NCI-H1092 treated with DMSO at 0.1 percent for 48 hours (cell line): ENCODE measurements at regions not wholly inside any gene's neighbourhood (a gene's known extent, or its start where the extent isn't known, plus 50 kb on each side); places are given as distances from the start of the nearest gene placed in this dataset.
"Not testable (repeated sequence)": the region's sequence is repeated elsewhere in the genome, so short reads cannot be mapped to it uniquely, and the experiment has no call there.

Source experiments
- DNase-seq: peaks from one replicate; lab custom pipeline; 2025; lab: John Stamatoyannopoulos, UW

DNA sequence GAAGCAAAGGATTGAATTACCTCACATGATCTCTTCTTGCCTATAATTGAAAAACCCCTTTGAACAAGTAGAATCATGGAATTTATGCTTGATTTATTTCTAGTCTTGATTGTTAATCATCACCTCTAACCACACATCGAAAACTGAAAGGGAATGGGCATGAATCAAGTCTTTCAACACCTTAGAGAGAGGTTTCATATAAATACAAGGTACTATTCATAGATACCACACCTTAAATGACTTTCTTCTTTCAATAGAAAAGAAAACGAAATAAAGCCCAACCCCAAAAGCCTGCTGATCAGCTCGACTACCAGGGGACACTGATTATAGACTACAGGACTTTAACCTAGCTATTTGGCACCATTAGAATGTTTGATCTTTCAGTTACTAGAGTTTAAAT, 128.6 kb upstream of the PTPRZ1 start:
- no peak for DNase-seq

DNA sequence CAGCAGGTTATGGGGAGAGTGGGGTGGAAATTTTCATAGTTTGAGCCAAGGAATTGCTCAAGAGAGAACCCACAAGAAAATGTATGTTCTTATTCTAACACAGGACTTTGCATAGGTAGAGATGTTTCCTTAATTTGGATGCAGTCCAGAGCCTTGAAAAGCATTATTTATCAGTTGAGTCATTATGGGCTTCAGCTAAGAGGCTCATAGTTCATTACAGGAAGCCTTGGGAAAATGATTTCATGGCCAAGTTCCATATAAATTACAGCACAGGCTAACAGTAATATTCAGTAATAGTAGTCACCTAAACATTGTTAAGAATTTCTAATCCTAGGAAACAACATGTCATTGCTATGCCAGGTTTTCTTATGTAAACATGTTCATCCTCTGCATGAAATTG, 131.1 kb upstream of the PTPRZ1 start:
- DNase-seq = no peak

DNA sequence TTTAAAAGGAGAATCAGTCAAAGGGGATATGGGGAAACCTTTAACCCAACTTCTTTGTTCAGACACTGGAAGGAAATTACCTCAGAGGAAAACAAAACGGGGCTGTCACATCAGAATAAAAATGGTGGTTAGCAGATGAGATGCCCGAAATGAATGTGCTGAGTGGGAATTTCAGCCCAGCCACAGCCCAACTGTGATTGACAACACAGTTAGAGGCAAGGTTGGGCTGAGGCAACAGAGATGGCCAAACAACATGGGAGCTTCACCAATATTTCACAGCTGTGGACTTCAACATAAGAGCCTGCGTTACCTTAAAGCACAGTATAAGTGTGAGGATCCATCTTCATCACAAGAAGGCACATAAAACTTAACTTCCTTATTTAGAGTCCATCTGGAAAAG, 133.5 kb upstream of the PTPRZ1 start:
- DNase-seq = no peak

DNA sequence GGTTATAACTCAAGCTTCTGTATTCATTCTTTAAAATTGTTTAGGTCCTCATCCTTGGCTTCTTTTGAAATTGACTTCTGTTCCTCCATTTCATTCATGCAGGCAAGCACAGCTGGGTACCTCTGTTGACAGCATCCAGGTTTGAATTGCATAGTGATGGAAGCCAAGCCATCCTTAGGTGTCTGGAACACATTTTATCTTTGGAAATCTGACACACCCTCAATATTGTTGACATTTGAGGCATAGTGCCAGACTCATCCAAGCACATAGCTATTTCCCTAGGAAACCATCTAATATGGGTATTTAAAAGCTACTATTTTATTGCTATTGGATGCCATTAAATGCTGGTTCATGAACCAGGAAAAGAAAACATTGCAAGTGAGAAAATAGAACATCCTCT, 142.1 kb upstream of the PTPRZ1 start:
- DNase-seq = peak; percentile 12

DNA sequence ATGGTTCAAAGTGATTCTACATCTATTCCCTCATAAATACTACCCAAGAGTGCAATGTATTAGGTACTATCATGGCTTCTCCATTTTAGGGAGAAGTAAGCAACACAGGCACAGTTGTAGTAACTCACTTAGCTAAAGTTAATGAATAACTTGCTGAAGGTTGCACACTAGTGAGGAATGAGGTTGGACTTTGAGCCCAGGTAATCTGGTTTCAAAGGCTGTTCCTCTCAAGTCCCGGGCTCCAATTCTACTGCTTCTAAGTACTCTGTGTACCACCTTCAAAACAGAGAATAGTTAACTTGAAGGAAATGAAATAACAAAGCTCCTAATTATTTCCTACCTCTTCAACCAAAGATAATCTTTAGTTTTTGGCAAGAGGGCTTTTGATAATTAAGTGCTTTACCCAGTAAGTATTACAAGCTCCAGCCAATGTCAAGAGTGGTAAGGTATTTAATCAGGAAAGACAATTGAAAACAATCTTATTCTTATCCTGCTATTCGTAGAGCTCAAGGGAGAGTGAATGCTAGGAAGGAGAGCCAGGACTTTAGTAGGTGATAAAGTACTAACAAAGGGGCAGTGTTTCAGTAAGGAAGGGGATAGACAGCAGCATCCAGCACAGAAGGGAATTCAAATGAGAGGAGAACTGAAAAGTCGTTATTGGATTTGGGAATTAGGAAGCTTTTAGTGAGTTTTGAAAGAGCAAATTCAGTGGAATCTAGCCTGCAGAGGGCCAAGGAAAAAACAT, 158.2 kb upstream of the PTPRZ1 start:
- no peak for DNase-seq

DNA sequence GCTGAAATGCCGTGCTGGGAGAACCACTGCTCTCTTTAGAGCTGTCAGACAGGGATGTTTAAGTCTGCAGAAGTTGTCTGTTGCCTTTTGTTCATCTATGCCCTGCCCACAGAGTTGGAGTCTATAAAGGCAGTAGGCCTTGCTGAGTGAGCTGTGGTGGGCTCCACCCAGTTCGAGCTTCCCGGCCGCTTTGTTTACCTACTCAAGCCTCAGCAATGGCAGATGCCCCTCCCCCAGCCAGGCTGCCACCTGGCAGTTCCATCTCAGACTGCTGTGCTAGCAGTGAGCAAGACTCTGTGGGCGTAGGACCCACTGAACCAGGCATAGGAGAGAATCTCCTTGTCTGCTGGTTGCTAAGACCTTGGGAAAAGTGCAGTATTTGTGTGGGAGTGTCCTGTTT, 160.0 kb upstream of the PTPRZ1 start:
- not testable (repeated sequence) for DNase-seq

DNA sequence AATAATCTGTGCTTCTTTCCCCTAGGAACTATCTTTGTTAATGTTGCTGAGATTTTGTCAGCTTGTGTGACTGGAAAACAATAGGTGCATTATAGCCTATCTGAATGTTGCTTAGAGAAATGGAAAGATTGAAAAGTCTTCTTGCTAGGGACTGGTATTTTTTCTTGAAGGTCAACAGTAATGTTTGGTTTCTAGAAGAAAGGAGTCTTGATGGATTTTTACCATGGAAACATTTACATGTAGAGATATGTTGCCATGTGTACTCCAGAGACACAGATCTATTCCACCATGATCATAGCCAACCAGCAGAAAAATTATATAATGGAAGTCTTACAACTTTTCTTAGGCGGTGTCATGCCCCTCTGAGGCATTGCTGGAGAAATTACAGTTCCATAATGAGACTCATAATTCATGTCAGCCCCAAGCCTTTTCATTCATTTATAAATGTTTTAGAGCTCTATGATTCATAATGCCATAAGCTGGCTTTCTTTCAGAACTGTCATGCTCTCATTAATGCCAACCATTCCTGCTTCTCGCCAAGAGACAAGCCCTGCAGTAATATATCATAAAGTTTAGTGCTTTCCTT, 175.1 kb upstream of the PTPRZ1 start:
- DNase-seq = no peak

DNA sequence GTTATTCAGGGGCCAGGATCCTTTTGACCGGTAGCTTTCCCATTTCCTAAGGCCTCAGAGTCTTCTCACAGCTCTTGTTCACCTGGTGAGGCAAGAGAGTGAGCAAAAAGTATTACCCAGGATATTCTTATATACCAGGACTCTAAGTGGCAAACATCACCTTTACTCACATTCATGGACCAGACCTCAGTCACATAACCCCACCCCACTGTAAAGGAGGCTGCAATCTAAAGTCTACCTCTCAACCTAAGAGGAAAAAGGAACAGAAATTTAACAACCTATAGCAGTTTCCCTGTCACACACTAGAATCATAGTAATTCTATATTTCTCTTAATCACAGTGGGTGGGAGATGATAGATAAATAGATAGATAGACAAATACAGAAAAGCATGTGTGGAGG, 176.0 kb upstream of the PTPRZ1 start:
- no peak for DNase-seq

DNA sequence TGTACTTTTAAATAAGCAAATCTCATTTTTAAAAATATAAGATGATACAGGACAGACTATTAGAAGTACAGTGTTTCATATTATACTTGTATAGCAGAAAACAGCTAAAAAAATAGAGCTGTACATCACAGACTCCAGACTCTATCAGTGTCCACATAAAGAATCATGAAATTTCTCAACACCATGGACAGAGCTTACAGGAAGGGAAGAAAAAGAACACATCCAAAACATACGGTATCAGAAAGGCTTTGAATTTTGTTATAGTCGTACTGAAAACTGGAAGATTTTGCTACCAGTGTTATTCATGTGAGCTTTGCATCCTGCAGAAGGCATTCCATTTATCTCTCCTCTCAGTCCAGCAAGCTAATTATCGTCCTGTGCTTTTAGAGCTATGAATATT, 183.2 kb upstream of the PTPRZ1 start:
- no peak for DNase-seq

DNA sequence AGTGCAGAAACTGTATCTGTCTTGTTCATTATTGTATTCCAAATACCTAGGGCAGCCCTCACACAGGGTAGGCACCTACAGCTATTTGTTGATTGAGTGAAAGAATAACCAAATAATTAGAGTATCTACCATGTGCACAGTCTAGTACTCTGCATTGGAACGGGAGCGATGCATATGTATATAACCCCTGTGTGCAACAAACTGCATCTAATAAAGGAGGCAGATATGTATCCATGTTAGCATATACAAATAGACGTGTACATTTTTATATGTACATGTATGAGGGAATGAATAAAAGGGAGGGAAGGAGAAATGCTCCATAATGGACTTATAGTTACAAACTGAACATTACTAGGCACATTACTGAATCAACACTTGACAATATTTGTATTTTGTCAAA, 191.3 kb upstream of the PTPRZ1 start:
- no peak for DNase-seq

DNA sequence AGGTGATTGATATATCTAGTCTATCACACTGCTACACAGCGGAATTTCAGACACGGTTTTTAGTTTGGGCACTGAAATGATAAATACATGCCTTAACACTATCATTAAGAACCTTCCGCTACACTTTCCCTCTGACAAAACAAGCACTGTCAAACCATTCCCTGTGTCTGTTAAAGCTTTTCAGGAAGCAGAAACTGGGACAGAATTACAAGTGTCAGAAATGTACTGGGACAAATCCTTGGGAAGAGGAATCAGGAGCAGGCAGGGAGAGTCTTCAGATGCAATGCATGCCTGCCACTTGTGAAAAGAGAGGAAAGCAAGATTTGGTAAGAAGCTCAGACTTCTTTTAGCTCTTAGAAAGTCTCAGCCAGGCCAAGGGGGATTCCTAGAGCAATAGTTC, 196.8 kb upstream of the PTPRZ1 start:
- no peak for DNase-seq

DNA sequence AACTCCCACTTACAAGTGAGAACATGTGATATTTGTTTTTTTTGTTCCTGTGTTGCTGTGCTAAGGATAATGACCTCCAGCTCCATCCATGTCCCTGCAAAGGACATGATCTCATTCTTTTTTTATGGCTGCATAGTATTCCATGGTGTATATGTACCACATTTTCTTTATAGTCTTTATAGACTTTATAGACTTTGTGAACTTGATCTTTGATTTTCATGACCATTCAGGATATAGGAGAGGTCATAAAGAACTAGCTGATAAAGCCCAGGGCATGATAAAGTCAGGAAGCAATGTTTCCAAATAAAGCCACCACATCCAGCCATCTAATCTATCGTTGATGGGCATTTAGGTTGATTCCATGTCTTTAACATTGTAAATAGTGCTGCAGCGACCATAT, 198.5 kb upstream of the PTPRZ1 start:
- DNase-seq = not testable (repeated sequence)

DNA sequence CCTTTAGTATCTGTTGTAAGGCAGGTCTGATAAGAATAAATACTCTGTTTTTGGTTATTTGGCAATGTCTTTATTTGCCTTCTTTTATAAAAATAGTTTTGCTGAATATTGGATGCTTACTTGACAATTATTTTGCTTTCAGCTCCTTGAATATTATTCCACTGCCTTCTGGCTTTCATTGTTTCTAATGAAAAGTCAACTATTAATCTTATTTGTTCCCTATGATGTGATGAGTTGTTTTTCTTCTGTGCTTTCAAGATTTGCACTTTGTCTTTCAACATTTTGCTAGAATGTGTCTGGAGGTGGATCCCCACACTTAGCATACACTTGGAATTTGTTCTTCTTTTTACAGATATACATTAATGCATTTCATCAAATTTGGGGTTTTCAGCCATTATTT, 203.8 kb upstream of the PTPRZ1 start:
- DNase-seq = no peak

DNA sequence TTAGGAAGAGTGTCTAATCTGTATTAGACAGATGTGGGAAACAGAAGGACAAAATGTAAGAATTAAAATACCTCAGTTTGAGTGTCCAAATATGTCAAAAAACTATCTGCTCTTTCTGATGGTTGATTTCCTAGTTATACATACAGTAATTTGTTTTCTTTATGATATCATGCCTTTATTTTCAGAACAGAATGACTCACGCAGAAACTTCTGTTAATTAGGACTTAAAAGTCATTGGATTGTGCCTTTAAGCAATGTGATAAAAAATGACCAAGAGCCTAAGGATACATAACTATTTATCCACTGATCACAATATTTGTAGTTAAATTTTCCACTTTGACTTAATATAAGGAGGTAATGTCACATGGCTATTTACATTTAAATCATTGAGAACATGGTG, 206.7 kb upstream of the PTPRZ1 start:
- no peak for DNase-seq

DNA sequence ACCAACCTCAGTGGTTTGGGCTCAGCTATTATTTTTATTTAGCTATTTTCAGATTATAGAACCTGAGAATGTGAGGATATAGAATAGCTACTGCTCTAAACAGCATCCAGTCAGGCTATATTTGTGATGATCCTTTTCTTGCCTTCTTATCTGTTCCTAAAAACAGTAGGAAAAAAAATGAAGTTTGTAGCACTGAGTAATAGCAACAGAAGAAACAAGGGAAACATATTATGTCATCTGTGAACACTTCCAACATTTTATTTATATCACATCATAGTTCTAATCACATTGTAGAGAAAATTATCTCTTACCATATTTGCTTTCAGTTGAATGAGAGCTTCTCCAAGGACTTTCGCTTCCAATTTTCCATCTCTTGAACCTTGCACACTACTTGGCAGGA, 229.6 kb upstream of the PTPRZ1 start:
- DNase-seq = no peak

DNA sequence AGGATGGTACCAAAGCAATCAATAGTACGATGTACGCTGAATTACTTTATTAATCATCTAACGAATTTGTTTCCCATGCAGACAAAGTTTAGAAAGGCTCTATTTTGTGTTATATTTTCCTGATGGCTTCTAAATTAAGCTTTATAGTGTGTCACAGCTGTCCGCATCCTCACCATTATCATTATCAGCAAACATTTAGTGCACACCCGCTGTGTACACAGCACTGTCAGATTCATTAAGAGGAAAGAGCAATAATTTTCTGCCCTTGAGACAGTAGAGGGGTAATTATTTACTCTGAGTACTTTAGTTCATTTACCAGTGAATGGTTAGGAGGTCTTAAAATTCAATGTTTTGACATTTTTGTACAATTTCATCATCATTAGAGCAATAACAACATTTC, 233.3 kb upstream of the PTPRZ1 start:
- DNase-seq = no peak

DNA sequence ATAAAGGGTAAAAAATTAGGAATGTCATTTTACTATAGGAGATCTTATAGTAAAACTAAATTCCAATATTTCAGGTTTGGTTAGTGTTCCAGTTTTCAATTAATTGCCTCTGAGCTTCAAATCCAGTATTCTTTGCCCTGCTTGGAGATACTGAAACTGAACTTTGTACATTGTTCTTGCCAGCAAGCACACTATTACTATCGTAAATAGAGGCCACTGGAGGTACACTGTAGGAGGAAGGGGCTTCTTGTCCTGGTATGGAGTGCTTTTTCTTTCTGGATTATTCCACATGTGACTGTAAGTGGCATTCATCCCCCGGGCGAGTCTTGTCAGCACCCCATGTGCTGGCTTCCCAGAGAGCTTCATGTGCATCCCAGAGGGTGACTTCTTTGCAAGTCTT, 234.7 kb upstream of the PTPRZ1 start:
- no peak for DNase-seq

DNA sequence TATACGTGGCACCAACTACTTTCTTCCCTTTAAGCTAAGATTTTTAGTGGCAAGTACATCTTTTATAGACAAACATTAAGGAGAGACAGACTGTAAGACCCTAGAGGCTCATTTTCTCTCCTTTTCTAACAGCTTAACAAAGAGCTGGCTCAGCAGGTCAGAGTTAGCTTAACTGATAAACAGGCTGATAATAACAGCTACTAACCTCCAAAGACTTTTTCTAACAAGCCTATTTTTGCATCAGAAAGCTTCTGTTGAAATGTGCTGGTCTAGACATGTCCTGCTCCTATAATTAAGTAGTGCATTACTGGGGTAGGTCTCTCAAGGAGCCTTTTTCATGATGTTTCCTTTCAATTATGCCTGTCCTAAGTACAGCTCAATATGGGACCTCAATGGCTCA, 238.2 kb upstream of the FAM3C start:
- DNase-seq = no peak

DNA sequence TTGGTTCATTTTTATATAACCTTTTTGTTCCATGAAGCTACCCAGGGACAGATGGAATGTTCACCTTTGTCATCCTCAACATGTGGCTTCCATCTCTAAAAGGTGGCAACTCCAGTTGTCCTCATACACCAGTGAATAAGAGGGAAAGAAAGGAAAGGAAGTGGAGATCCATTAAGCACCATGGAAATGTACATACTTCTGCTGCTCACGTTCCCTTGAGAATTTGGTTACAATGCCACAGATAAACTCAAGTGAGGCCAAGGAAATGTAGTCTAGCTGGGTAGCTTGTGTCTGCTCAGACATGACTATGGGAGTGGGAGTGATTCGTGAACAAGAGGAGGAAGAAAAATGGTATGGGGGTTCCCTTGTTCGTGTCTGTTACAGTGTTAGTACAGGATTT, 237.1 kb upstream of the FAM3C start:
- DNase-seq = no peak

DNA sequence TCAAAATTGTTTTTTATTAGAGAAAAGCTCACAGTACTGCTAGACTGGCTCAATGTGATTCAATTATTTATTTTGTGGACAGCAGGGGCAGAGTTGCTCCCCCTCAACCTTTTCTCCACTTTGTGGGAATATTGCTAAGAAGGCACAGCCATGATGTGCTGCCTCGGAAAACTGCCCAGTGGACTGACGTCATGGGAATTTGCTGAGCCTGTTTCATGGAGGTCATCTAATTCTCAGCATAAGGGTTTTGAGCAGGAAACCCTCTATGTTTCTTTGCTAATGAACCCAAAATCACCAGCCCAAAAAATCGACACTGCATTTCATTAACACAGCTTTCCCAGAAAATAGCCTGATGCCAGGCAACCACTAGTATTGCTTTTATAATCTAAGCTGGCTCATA, 228.8 kb upstream of the FAM3C start:
- no peak for DNase-seq

DNA sequence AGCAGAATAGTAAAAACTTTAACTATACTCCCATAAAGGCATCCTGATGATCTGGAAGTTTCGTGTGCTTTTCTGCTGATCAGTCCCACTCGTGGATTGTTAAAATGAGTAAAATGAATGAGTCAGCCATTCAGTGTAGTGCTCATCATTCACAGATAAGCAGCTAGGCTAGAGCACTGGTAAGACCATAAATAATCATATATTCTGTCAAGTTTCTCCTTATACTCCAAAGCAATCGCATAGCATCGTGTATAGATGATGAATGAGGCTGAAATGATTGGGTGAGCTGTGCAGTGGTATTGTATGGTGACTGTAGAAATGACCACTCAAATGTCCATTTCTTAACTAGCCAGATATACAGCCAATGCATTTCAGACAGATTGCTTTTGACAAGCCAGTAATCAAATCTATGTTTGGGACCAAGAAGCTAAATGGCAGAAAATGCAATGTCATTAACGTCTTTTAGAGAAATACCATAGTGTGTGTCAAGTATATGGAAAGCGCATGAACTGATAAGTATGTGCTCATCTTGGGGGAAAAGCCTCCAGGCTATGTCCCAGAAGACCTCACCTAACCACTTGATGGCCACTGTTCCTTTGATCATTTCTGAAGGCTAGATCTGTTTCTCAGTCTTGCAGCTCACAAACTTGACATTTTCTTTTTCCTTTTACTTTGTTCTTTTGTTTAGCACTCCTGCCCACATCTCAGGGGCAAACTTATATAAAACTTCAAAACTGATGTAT, 227.2 kb upstream of the FAM3C start:
- DNase-seq = no peak

DNA sequence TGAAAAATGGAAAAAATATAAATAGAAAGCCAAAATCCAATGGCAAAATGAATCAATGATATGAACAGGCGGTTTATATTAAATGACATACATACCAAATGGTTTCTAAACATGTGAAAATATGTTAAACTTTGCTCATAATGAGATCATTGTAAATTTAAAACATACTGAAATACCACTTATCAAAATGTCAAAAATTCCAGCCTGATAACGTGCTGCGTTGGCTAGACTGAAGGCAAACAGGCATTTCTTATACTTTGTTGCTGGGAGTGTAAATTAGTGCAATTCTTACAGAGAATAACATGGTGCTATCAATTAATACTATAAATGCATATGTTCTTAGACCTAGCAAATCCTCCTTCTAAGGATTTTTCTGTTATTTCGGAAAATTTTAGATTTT, 225.8 kb upstream of the FAM3C start:
- DNase-seq = no peak

DNA sequence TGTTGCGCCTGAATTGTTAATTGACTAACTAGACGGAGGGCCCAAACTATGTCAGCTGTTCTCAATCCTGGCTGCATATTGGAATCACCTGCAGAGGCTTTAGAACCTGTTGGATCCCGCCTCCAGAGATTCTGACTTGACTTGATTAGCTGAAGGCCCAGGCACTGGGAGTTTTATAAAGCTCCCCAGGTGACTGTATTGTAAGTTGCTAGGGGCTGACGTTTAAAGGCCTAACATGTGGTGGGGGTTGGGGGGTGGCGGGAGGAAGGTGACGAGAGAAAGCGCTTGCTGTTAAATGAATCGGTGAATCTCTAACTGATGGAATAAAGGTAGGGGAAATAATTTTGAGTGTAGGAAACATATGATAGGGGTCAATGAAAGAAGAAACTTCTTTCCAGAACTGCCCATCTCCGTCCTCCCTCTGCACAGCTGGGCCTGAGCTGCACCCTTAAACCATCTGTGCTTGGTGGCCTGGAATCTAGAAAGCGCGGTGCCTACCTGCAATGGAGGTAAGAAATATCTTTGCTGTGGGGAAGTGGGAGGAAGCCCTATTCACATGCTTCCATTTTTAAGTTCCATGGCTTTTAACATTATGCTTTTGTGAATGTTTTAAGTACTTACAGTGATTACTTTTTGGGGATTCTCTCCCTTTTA, 225.0 kb upstream of the FAM3C start:
- no peak for DNase-seq
